Testis (tissue), 2 donors: ENCODE measurements at regions not wholly inside any gene's neighbourhood (a gene's known extent, or its start where the extent isn't known, plus 50 kb on each side); places are given as distances from the start of the nearest gene placed in this dataset.

ENCODE experiments used
- DNase-seq: peaks from one replicate; pipeline ENCODE4 v3.0.0-alpha.2; 2019
- H3K27ac ChIP-seq, 2 donors: fragments of 200-600 bp; sonication (generic); one replicate each; pipeline ENCODE4 v1.5.1; 2019
- H3K27me3 ChIP-seq: fragments of 200-600 bp; sonication (generic); one replicate; pipeline ENCODE4 v1.5.1; 2019
- H3K36me3 ChIP-seq: fragments of 200-600 bp; sonication (generic); one replicate; pipeline ENCODE4 v1.5.1; 2017; ENCODE audit warnings: low read depth; ENCODE audit errors: missing control alignments
- H3K4me1 ChIP-seq: fragments of 200-600 bp; sonication (generic); one replicate; pipeline ENCODE4 v1.5.1; 2019
- H3K4me3 ChIP-seq, 2 donors: fragments of 200-600 bp; sonication (generic); one replicate each; pipeline ENCODE4 v1.5.1; 2017 to 2019
- H3K9me3 ChIP-seq: fragments of 200-600 bp; sonication (generic); one replicate; pipeline ENCODE4 v1.5.1; 2017
- CTCF ChIP-seq, 3 experiments: fragments of 450-650 bp in 2 of 3; fragments of 200-600 bp in 1 of 3; sonication (generic) in 1 of 3; IDR thresholded peaks; one replicate each; pipeline ENCODE4 v1.5.1; 2016 to 2019; ENCODE audit warnings: antibody characterized with exemption in 3 of 3, mild to moderate bottlenecking in 2 of 3, moderate library complexity in 1 of 3
- POLR2A ChIP-seq: fragments of 450-650 bp; IDR thresholded peaks from one replicate; pipeline ENCODE4 v1.6.1; 2017; ENCODE audit warnings: antibody characterized with exemption, mild to moderate bottlenecking, moderate library complexity
- WGBS, 2 donors: methylation state at CpG; one replicate each; pipeline ENCODE4 v1.1.5; 2018; 5-methylcytosine and 5-hydroxymethylcytosine counted together
- intact Hi-C: fragments of 100-400 bp; cut with DNase I; formaldehyde crosslinking; loops from one replicate; pipeline ENCODE4 v1.15.1; 2023; ENCODE audit warnings: low total_unique reads

GRCh38 chrX:116238093-116238492 lies 67.5 kb downstream of the AGTR2 start:
- no peak overlapping the region for H3K27ac ChIP-seq
- no peaks in the 10 kb centered on the region for H3K27me3 ChIP-seq
- no peak for DNase-seq
- no peaks in the 10 kb centered on the region for H3K4me1 ChIP-seq
- no peak overlapping the region for H3K4me3 ChIP-seq
- no peaks in the 10 kb centered on the region for H3K36me3 ChIP-seq
- no peaks in the 10 kb centered on the region for H3K9me3 ChIP-seq
- intact Hi-C loops: no loop called here
- TF ChIP-seq POLR2A (no peak), CTCF (IDR thresholded peaks at IDR 0.05) (no peak)
- 58 to 69% methylated on average over 1 of the region's 1 CpG for WGBS, 2 donors

- no peak overlapping the region for H3K27ac ChIP-seq
- H3K4me3 ChIP-seq: no peak overlapping the region
- DNase-seq: no peak
- H3K27me3 ChIP-seq: no peaks in the 10 kb centered on the region
- no peaks in the 10 kb centered on the region for H3K36me3 ChIP-seq
- TF ChIP-seq CTCF (IDR thresholded peaks at IDR 0.05): no peak
- TF ChIP-seq POLR2A: no peak
- H3K9me3 ChIP-seq: no peaks in the 10 kb centered on the region
- H3K4me1 ChIP-seq: no peaks in the 10 kb centered on the region
- intact Hi-C loops: no loop called here
- 52 to 68% methylated on average over 2 of the region's 2 CpGs for WGBS, 2 donors
Observed at GRCh38 chrX:116238567-116239255, 68.2 kb downstream of the AGTR2 start.

GRCh38 chrX:116239944-116240840 lies 69.6 kb downstream of the AGTR2 start:
- no peak overlapping the region for H3K27ac ChIP-seq
- no peak for DNase-seq
- H3K4me1 ChIP-seq: no peaks in the 10 kb centered on the region
- no peak overlapping the region for H3K4me3 ChIP-seq
- H3K27me3 ChIP-seq: no peaks in the 10 kb centered on the region
- H3K9me3 ChIP-seq: no peaks in the 10 kb centered on the region
- TF ChIP-seq POLR2A: no peak
- TF ChIP-seq CTCF (IDR thresholded peaks at IDR 0.05): no peak
- intact Hi-C loops: no loop called here
- 56 to 79% methylated on average over 8 of the region's 8 CpGs for WGBS, 2 donors
- H3K36me3 ChIP-seq: no peaks in the 10 kb centered on the region

GRCh38 chrX:116241001-116241400 lies 70.5 kb downstream of the AGTR2 start:
- H3K27me3 ChIP-seq: no peaks in the 10 kb centered on the region
- no peaks in the 10 kb centered on the region for H3K4me1 ChIP-seq
- H3K4me3 ChIP-seq: no peak overlapping the region
- intact Hi-C loops: no loop called here
- no peaks in the 10 kb centered on the region for H3K36me3 ChIP-seq
- TF ChIP-seq POLR2A: no peak
- no peak for TF ChIP-seq CTCF (IDR thresholded peaks at IDR 0.05)
- no peak overlapping the region for H3K27ac ChIP-seq
- DNase-seq: no peak
- H3K9me3 ChIP-seq: no peaks in the 10 kb centered on the region
